Common myeloid progenitor, CD34-positive (primary cell): ENCODE measurements at regions not wholly inside any gene's neighbourhood (a gene's known extent, or its start where the extent isn't known, plus 50 kb on each side); places are given as distances from the start of the nearest gene placed in this dataset.

Experiments used
- CTCF ChIA-PET: fragments of 350-600 bp; sonication (Branson Sonifier 250); formaldehyde crosslinking; loops from one replicate; lab custom pipeline; 2021; ENCODE audit warnings: antibody characterized with exemption; lab: Charles Lee
- POLR2A ChIA-PET: fragments of 350-600 bp; sonication (Branson Sonifier 250); formaldehyde crosslinking; loops from one replicate; lab custom pipeline; 2021; ENCODE audit warnings: antibody characterized with exemption; lab: Charles Lee
- DNase-seq, 3 donors: peaks; one replicate each; pipeline versions ENCODE4 v3.0.0 to v3.0.0-alpha.2; 2013
- H3K27ac ChIP-seq, 2 experiments: 1 replicate in 1 of 2; 2 replicates in 1 of 2; pipeline ENCODE4 v1.7.0; 2013; ENCODE audit warnings: inconsistent platforms in 2 of 2, low read length in 2 of 2, mild to moderate bottlenecking in 2 of 2, low read depth in 1 of 2, moderate library complexity in 1 of 2; ENCODE audit not compliant: severe bottlenecking in 2 of 2, insufficient read depth in 1 of 2, poor library complexity in 1 of 2
- H3K27me3 ChIP-seq, 5 experiments: replicated peaks in 2 of 5; 1 replicate in 3 of 5; 2 replicates in 2 of 5; pipeline versions ENCODE4 v1.6.1 to v1.7.0; 2013; ENCODE audit warnings: low read length in 4 of 5, mild to moderate bottlenecking in 2 of 5, moderate library complexity in 2 of 5, inconsistent platforms in 1 of 5; ENCODE audit not compliant: insufficient read depth in 5 of 5, control insufficient read depth in 4 of 5
- H3K36me3 ChIP-seq, 4 experiments: 1 replicate in 2 of 4; 2 replicates in 2 of 4; pipeline versions ENCODE4 v1.6.1 to v1.7.0; 2013; ENCODE audit warnings: low read length in 3 of 4, control low read depth in 1 of 4, mild to moderate bottlenecking in 1 of 4; ENCODE audit not compliant: control insufficient read depth in 4 of 4, insufficient read depth in 4 of 4
- H3K4me1 ChIP-seq, 4 experiments: 1 replicate in 3 of 4; 2 replicates in 1 of 4; pipeline versions ENCODE4 v1.6.1 to v1.7.1; 2013; ENCODE audit warnings: low read length in 3 of 4, mild to moderate bottlenecking in 3 of 4, control low read depth in 1 of 4, inconsistent platforms in 1 of 4, moderate library complexity in 1 of 4; ENCODE audit not compliant: control insufficient read depth in 4 of 4, insufficient read depth in 4 of 4; ENCODE audit errors: control extremely low read depth in 1 of 4
- H3K4me3 ChIP-seq, 7 experiments: 1 replicate in 4 of 7; 2 replicates in 3 of 7; pipeline versions ENCODE4 v1.5.1 to v1.7.0; 2013; ENCODE audit warnings: mild to moderate bottlenecking in 7 of 7, low read length in 6 of 7, moderate library complexity in 6 of 7, inconsistent platforms in 2 of 7, low read depth in 2 of 7, control low read depth in 1 of 7; ENCODE audit not compliant: insufficient read depth in 4 of 7, control insufficient read depth in 1 of 7; ENCODE audit errors: extremely low read depth in 1 of 7
- H3K9me3 ChIP-seq, 5 experiments: 1 replicate in 4 of 5; 2 replicates in 1 of 5; pipeline versions ENCODE4 v1.6.1 to v1.7.1; 2013; ENCODE audit warnings: low read length in 4 of 5, mild to moderate bottlenecking in 2 of 5, inconsistent platforms in 1 of 5, low read depth in 1 of 5, moderate library complexity in 1 of 5; ENCODE audit not compliant: control insufficient read depth in 4 of 5, insufficient read depth in 2 of 5; ENCODE audit errors: control extremely low read depth in 1 of 5
- WGBS: methylation state at CpG from one replicate; pipeline ENCODE4 v1.1.5; 2013; ENCODE audit not compliant: insufficient coverage; 5-methylcytosine and 5-hydroxymethylcytosine counted together

GRCh38 chr2:151040039-151040438 is 221.6 kb downstream of the RBM43 start:
- Histone ChIP-seq H3K36me3 (no peaks in the 10 kb centered on the region), H3K27ac (no peak overlapping the region), H3K4me1 (no peaks in the 10 kb centered on the region), H3K27me3 (no peaks in the 10 kb centered on the region), H3K4me3 (no peak overlapping the region), H3K9me3 (no peaks in the 10 kb centered on the region)
- DNase-seq, result no peak
- 100% methylated on average over 3 of the region's 3 CpGs for WGBS
- ChIA-PET CTCF (no interaction called here), POLR2A (no interaction called here)

DNA sequence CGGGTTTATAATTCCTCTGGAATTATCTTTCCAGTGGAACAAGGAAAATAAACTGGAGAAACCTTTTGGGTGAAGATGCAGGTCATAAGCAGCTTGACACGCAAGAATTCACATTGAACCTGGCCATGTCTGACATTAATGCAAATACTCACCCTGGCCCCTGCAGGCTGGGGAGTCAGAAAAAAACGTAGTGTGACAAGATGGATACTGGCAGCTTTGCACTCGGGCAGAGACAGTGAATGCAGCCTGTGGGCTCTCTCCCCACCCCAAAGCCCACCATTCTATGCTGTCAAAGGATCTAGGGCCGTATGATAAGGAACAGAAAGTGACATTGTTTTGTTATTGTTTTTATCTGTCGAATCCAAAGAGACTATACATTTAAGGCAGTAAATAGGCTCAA is 223.1 kb downstream of the RBM43 start:
- H3K36me3 ChIP-seq, result no peaks in the 10 kb centered on the region
- WGBS, result 100% methylated on average over 5 of the region's 6 CpGs
- H3K27me3 ChIP-seq, result no peaks in the 10 kb centered on the region
- DNase-seq, result no peak
- no peaks in the 10 kb centered on the region for H3K4me1 ChIP-seq
- H3K27ac ChIP-seq, result no peak overlapping the region
- CTCF ChIA-PET, result no interaction called here
- POLR2A ChIA-PET, result no interaction called here
- no peaks in the 10 kb centered on the region for H3K9me3 ChIP-seq
- no peak overlapping the region for H3K4me3 ChIP-seq

- CTCF ChIA-PET, result no interaction called here
- H3K4me3 ChIP-seq, result no peak overlapping the region
- 72% methylated on average over 4 of the region's 4 CpGs for WGBS
- H3K27me3 ChIP-seq, result no peaks in the 10 kb centered on the region
- H3K4me1 ChIP-seq, result no peaks in the 10 kb centered on the region
- DNase-seq, result no peak
- POLR2A ChIA-PET, result no interaction called here
- no peak overlapping the region for H3K27ac ChIP-seq
- no peaks in the 10 kb centered on the region for H3K36me3 ChIP-seq
- H3K9me3 ChIP-seq, result no peaks in the 10 kb centered on the region
These were observed 224.2 kb downstream of the RBM43 start for GRCh38 chr2:151037434-151037833.

DNA sequence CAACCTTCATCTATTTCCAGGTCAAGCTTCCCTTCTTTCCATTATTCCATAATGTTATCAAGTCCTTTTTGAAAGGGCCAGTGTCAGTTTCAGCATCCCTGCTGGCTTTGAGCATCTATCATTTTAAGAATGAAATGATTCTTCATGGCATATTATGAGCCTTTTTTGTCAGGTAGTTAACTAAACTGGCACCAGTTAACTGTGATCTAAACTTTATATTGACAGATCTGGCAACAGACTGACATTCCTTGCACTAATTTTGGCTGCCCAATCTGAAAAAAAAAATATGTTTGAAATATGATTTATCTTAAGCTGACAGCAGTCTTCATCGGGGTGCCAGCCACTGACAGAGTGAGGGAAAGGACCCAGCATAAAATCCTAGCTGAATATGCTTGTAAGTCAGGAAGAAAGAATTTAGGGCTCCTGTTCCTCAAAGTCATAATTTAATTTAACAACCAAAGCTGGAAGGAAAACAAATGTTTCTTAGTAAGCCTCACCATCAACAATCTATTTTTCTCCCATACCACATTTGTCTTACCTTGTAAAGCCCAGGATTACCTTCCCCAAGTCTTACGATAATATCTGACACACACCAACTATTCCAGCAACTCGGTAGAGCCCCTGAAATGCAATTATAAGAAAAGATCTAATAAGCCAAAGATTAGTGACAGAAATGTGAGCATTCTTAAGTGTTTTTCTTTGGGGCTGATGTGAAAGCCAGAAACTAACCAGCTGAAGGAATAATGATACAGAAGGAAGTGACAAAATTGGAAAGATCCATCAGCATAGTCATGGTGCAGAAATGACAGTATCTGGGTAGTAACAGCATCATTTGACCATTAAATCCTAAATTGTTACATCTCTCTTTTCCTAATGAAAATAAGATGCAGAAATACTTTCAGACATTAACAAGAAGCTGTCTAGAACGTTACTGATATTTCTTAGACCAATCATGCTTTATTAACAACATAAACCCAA is 228.1 kb downstream of the RBM43 start:
- ChIA-PET CTCF (interaction anchor here (0.6 to 1.4 kb wide), 2 partner anchors 18 to 1229 kb away, joined by 3 to 4 read pairs; no protein-coding TSS in a partner anchor), POLR2A (interaction anchor here (0.6 kb wide), 1 partner anchor 157 kb away, joined by 3 read pairs; no protein-coding TSS in a partner anchor)
- H3K9me3 ChIP-seq, result no peaks in the 10 kb centered on the region
- no peaks in the 10 kb centered on the region for H3K36me3 ChIP-seq
- H3K27ac ChIP-seq, result no peak overlapping the region
- no peaks in the 10 kb centered on the region for H3K27me3 ChIP-seq
- WGBS, result no CpG with 5 or more reads among the region's 4 CpGs
- H3K4me3 ChIP-seq, result no peak overlapping the region
- no peaks in the 10 kb centered on the region for H3K4me1 ChIP-seq
- no peak for DNase-seq

- WGBS, result 100% methylated on average over 2 of the region's 2 CpGs
These were observed 228.9 kb downstream of the RBM43 start for GRCh38 chr2:151032741-151033191.

DNA sequence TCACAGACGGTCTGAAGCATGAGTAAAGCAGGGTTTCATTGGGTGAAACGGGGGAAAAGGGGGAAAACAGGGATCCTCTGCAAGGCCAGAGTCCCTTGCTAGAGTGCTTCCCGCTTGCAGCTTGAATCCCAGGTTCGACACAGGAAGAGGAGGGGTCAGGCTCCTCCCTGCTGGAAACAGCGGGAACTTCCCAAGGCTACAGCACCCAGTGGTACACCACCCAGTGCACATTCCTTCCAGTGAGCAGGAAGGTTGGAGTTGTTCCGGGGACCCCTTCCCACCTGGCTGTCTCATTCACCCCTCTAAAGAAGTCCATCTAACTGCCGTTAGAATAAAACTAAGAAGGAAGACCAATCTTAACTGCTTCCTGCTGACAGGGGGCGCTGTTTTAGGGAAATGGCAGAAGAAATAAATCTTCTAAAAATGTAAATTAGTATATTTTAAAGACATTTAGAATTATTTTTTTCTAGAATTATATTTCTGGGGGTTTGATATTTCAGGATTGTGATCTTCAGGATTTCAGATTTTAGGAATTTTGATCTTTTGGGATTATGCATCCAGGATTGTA is 230.9 kb downstream of the RBM43 start:
- no peak overlapping the region for H3K27ac ChIP-seq
- H3K27me3 ChIP-seq, result no peaks in the 10 kb centered on the region
- no peaks in the 10 kb centered on the region for H3K9me3 ChIP-seq
- no peak overlapping the region for H3K4me3 ChIP-seq
- POLR2A ChIA-PET, result no interaction called here
- CTCF ChIA-PET, result no interaction called here
- no peaks in the 10 kb centered on the region for H3K36me3 ChIP-seq
- 98% methylated on average over 6 of the region's 8 CpGs for WGBS
- no peaks in the 10 kb centered on the region for H3K4me1 ChIP-seq
- peak in 2 of 3 donors; percentile 1 to 4 for DNase-seq

More at GRCh38 chr2:151032741-151033191, 228.9 kb downstream of the RBM43 start:
- H3K27me3 ChIP-seq, result no peaks in the 10 kb centered on the region
- ChIA-PET POLR2A (no interaction called here), CTCF (no interaction called here)
- H3K4me3 ChIP-seq, result no peak overlapping the region
- no peak for DNase-seq
- no peaks in the 10 kb centered on the region for H3K4me1 ChIP-seq
- no peak overlapping the region for H3K27ac ChIP-seq
- no peaks in the 10 kb centered on the region for H3K9me3 ChIP-seq
- H3K36me3 ChIP-seq, result no peaks in the 10 kb centered on the region
